SK-N-MC (cell line): ENCODE measurements at regions not wholly inside any gene's neighbourhood (a gene's known extent, or its start where the extent isn't known, plus 50 kb on each side); places are given as distances from the start of the nearest gene placed in this dataset.
"Not testable (repeated sequence)": the region's sequence is repeated elsewhere in the genome, so short reads cannot be mapped to it uniquely, and the experiment has no call there.

Experiments
- DNase-seq: peaks from one replicate; pipeline ENCODE4 v3.0.0-alpha.2; 2011; ENCODE audit warnings: low read depth, low spot score
- H3K27ac ChIP-seq: fragments of 200-600 bp; sonication (generic); 2 replicates; pipeline ENCODE4 v1.5.1; 2016; ENCODE audit warnings: mixed run types
- H3K36me3 ChIP-seq: fragments of 200-600 bp; sonication (generic); 2 replicates; pipeline ENCODE4 v1.6.1; 2017; ENCODE audit warnings: antibody characterized with exemption, low read length, mixed read lengths; ENCODE audit not compliant: insufficient read depth
- H3K4me3 ChIP-seq: fragments of 200-600 bp; sonication (generic); 2 replicates; pipeline ENCODE4 v1.5.1; 2016
- H3K9ac ChIP-seq: fragments of 200-600 bp; sonication (generic); 2 replicates; pipeline ENCODE4 v1.8.0; 2017; ENCODE audit warnings: mixed run types, mixed read lengths; ENCODE audit not compliant: insufficient read length
- H3K9me3 ChIP-seq: fragments of 200-600 bp; sonication (generic); 2 replicates; pipeline ENCODE4 v1.6.1; 2017; ENCODE audit warnings: low read depth, mild to moderate bottlenecking, antibody characterized with exemption, low read length, moderate library complexity, mixed read lengths
- EZH2 ChIP-seq: fragments of 200-600 bp; sonication (generic); IDR thresholded peaks from one replicate; pipeline ENCODE4 v1.6.1; 2017; ENCODE audit warnings: antibody characterized with exemption
- FOXP2 ChIP-seq: optimal IDR thresholded peaks from 2 replicates; pipeline ENCODE3; 2011; ENCODE audit warnings: mild to moderate bottlenecking, moderate library complexity; ENCODE audit not compliant: insufficient read depth; ENCODE audit errors: extremely low read length, control extremely low read depth
- POLR2AphosphoS5 ChIP-seq: IDR thresholded peaks from 2 replicates; pipeline ENCODE4 v1.6.1; 2012; ENCODE audit warnings: mild to moderate bottlenecking, low read depth, low read length, borderline replicate concordance

DNA sequence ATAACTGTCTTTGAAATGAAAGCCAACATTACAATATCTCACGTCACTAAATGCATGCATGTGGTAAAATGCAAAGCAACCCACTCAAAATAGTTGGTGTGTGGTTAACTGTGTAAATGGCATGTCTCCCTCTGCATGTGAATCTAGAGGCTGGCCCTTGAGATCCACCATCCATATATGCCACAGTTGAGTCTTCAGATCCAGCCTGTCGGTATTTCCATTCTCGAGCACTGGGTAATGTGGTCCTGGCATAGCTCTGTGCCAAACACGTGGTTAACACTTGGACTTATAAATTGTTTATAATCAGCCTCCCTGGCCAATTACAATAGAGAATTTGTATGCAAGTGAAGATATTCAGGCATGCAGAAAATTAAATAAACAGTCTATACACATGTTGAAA is 90.3 kb downstream of the LYZL1 start:
- Histone ChIP-seq H3K4me3 (peak overlapping the region; percentile 70), H3K27ac (peak overlapping the region; percentile 98), H3K9me3 (no peaks in the 10 kb centered on the region), H3K36me3 (no peaks in the 10 kb centered on the region), H3K9ac (no peak overlapping the region)
- TF ChIP-seq POLR2AphosphoS5 (no peak), EZH2 (no peak), FOXP2 (peak; percentile 48)
- peak; percentile 32 for DNase-seq

DNA sequence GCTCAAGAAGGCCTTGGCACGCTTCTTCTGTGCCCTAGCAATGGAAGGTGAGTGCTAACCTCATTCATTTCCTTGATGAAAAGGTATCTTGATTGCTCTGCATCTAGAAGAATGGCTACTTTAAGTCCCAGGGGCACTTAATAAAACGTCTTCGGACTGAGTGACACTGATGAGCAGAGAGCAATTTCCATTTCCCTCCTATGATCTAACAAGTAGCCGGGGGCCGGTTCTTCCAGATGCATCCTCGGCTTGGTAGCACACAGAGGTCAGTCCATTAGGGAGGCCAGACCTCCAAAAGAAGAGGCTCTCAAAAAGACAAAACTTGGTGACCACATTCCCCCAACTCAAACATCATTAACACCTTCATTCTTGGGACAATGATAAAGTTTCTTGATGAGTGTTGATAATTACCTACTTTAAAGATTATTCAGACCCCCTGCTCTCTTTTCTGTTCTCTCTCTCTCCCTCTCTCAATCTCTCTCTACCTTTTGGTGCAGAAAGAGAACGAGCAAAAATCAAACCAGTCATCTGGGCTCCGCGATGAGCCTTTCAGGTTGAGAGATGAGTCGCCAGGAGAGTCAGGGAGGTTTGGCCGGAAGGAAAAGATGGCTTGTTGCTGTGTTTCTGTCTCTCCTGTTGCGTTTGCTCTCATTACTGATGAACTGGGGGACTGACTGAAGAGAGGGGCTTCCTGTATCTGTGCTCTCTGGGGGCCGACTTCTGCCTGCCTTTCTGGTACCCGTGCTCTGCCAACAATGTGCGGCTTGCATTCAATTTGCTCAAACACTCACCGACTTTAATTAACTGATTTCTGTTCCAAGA is 91.1 kb downstream of the LYZL1 start:
- H3K9me3 ChIP-seq, H3K36me3 ChIP-seq: not testable (repeated sequence)
- H3K4me3 ChIP-seq: peak overlapping the region; percentile 70
- H3K27ac ChIP-seq: peak overlapping the region; percentile 98
- peak overlapping the region; percentile 45 for H3K9ac ChIP-seq
- peak; percentile 78 for DNase-seq

DNA sequence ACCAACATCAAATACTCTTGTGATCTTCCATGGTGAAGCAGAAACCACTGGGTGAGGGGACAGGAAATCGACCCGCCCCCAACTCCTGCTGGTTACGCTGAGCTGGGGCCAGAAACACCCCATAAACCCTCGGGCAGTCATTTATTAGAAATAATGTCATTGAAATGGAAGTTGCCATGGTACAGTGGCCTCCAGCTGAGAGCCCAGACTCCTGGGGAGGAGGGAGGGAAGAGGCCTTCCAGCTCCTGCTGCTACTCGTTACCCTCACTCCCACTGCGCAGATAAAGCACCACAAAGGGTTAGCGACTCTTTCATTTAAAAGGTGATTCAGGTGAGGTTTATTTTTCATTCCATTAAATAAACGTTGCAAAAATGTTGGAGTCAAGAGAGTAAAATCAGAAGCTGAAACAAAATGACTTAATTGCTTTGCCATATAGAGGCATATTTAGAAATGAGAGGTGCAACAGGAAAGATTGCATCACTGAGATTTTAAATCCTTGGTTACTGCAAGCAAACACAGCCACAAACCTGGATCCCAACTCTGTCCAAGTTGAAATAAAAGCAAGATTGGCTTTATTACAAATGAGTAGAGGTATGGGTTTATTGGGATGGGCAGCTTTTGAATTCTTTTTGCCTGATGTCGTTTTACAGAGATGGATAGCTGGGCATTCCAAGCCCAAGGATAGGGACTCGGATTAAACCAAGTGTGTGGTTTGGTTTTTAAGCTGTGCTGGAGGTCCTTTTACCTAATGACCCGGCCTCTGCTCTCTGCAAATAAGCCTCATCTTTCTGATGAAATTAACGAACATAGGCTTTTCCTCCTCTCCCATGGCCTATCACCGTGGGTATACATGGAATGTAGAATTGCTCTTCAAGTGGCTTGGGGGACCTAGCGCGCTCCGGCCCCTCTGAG is 92.0 kb downstream of the LYZL1 start:
- H3K36me3 ChIP-seq, H3K9ac ChIP-seq, H3K9me3 ChIP-seq, DNase-seq: not testable (repeated sequence)
- H3K27ac ChIP-seq: peak overlapping the region; percentile 98
- H3K4me3 ChIP-seq: peak overlapping the region; percentile 70; the same call in 1 of the 2 replicates

DNA sequence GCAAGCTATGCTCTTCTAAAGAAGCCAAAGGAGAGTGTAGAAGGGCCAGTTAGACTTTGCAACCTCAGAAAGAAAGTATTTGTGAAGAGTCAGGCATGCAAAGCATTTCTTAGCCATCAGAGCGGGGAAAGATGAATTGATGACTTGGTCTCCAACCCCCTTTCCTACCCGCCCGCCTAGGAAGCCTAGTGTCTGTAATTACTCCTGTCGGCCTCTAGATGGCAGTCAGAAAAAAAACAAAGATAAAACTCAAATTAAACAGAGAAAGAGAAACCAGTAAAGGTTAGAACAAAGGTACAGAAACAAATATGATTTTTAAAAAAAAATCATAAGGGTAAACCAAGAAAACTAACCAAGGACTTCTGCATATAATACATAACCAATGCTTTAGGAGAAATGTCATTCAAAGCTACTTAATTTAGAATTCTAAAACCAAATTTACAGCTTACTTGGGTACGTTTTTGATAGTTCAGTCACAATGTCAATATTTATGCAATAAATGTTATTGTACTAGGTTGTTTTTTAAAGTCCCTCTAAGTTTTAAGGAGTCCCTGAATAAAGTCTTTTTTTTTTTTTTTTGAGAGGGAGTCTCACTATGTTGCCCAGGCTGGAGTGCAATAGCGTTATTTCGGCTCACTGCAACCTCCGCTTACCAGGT is 97.6 kb downstream of the LYZL1 start:
- Histone ChIP-seq H3K36me3 (no peaks in the 10 kb centered on the region), H3K27ac (no peak overlapping the region), H3K9ac (no peak overlapping the region), H3K4me3 (no peak overlapping the region), H3K9me3 (no peaks in the 10 kb centered on the region)
- DNase-seq: no peak
- TF ChIP-seq FOXP2 (no peak), POLR2AphosphoS5 (no peak), EZH2 (no peak)

DNA sequence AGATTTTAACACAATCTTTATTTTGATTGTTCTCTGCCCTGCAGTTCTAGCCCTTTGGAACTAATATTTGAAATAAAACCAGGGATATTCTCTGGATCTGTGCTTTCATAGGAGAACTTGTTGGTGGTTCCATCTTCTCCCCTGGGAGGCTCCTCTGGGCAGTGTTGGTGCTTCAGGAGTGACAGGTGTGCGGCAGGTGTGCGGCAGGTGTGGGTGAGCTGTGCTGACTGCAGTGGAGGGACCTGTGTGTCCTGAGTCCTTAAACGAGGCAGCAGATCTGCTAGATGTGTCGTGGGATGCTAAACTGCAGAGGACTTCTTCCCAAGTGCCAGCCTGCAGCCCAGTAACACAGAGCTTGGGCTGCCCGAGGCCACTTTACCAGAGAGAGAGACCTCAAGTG is 98.4 kb downstream of the LYZL1 start:
- no peak for DNase-seq
- TF ChIP-seq POLR2AphosphoS5: no peak
- no peak for TF ChIP-seq FOXP2
- TF ChIP-seq EZH2: no peak
- Histone ChIP-seq H3K9ac (no peak overlapping the region), H3K36me3 (no peaks in the 10 kb centered on the region), H3K9me3 (no peaks in the 10 kb centered on the region), H3K4me3 (no peak overlapping the region), H3K27ac (no peak overlapping the region)

DNA sequence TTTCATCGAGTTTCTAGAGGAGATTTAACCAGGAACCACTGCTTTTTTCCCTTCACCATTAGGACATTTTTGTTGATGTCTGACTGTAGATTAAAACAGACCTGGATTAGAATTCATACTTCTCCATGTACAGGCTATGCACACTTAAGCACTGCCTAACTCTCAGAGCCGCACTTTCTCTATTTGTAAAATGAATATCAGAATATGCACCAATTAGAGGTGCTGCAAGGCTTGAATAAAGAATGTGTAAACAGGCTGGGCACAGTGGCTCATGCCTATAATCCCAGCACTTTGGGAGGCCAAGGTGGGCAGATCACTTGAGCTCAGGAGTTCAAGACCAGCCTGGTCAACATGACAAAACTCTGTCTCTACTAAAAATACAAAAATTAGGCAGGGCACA is 99.2 kb downstream of the LYZL1 start:
- not testable (repeated sequence) for H3K9me3 ChIP-seq, H3K9ac ChIP-seq, H3K27ac ChIP-seq, H3K36me3 ChIP-seq, H3K4me3 ChIP-seq, DNase-seq

DNA sequence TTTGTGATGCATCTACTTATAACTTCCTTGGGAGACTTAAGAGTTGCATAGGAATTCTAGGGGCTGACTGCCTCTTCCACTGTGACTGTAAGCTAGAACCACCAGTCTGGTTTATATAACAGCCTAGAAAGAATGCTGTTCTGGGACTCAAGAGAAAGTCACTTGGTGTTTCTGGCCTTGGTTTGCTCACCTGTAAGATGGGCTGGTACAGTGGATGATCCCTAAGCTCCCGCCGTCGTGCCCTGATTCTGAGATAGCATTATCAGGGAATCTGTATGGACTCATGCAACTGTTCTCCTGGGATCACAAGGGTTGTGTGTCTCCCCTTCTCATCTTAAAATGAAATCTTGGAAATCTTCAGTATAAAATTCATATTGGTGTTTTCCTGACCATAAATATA is 100.6 kb downstream of the LYZL1 start:
- DNase-seq: no peak
- no peak overlapping the region for H3K9ac ChIP-seq

DNA sequence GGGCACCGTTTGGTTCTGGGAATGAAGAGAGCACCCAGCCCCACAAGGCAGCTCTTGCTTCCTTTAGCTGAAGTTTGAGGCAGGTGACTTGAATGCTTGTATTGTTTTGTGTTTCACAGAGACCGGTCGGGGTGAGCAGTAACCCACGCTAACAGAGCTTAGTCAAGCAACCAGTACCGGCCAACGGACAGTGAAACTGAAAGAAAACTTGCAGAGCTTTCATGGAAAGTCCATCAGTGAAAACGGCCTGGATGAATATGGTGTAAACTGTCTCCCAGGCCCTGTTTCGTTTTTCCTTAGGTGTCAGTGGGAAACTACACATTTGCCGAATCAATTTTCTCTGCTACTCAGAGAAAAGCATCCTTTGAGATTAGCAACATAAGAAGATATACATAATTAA is 101.1 kb downstream of the LYZL1 start:
- no peak overlapping the region for H3K9ac ChIP-seq
- no peaks in the 10 kb centered on the region for H3K36me3 ChIP-seq
- H3K4me3 ChIP-seq: no peak overlapping the region
- no peak overlapping the region for H3K27ac ChIP-seq
- no peak for DNase-seq
- H3K9me3 ChIP-seq: no peaks in the 10 kb centered on the region
- TF ChIP-seq EZH2 (no peak), FOXP2 (no peak)

More for the DNA sequence above, 100.6 kb downstream of the LYZL1 start:
- Histone ChIP-seq H3K4me3 (no peak overlapping the region), H3K27ac (no peak overlapping the region), H3K9me3 (no peaks in the 10 kb centered on the region), H3K36me3 (no peaks in the 10 kb centered on the region)
- TF ChIP-seq EZH2 (no peak), POLR2AphosphoS5 (no peak), FOXP2 (no peak)
